ENCODE measurements at regions not wholly inside any gene's neighbourhood (a gene's known extent, or its start where the extent isn't known, plus 50 kb on each side); places are given as distances from the start of the nearest gene placed in this dataset.

- TF ChIP-seq CTCF (IDR thresholded peaks at IDR 0.05) (no peak), POLR2A (IDR thresholded peaks at IDR 0.05) (no peak)
These were observed 1081.7 kb upstream of the EDIL3 start for GRCh38 chr5:85466423-85466822.
